HepG2 (cell line): ENCODE measurements at regions not wholly inside any gene's neighbourhood (a gene's known extent, or its start where the extent isn't known, plus 50 kb on each side); places are given as distances from the start of the nearest gene placed in this dataset.

Experiments used
- ATAC-seq: fragments of 200-7000 bp; cut with Tn5 transposase; 3 replicates; pipeline ENCODE4 v1.9.1; 2020; ENCODE audit warnings: mild to moderate bottlenecking, moderate library complexity
- BruUV-seq: library from RNA; stranded (reverse); fragments of 400-500 nt; replicated peaks from 2 replicates; lab custom pipeline; 2021; lab: Mats Ljungman, UMichigan
- CTCF ChIA-PET: fragments of 300-600 bp; formaldehyde crosslinking; extraction: SDS; loops from one replicate; lab custom pipeline; 2021; ENCODE audit warnings: low total read pairs, inconsistent platforms, low intra/inter-chr PET ratio; lab: Yijun Ruan, JAX
- POLR2A ChIA-PET: fragments of 350-600 bp; sonication (Branson Sonifier 250); formaldehyde crosslinking; loops from one replicate; lab custom pipeline; 2020; ENCODE audit warnings: antibody characterized with exemption, inconsistent platforms; lab: Yijun Ruan, JAX
- DNase-seq: peaks from one replicate; pipeline ENCODE4 v3.0.0-alpha.2; 2015; ENCODE audit warnings: low spot score
- FAIRE-seq: peaks from 3 replicates; lab custom pipeline; 2011; peaks lifted over from hg19 to GRCh38; lab: Jason Lieb, UNC
- H2AFZ ChIP-seq: one replicate; pipeline ENCODE4 v1.6.1; 2011; ENCODE audit warnings: low read length, inconsistent platforms
- H3K27ac ChIP-seq: fragments of 300-600 bp; 3 replicates; pipeline ENCODE4 v1.8.0; 2011; ENCODE audit warnings: mixed run types, mild to moderate bottlenecking, mixed read lengths, low read length, inconsistent platforms; ENCODE audit not compliant: insufficient read depth; ENCODE audit errors: extremely low read length
- H3K27me3 ChIP-seq, 2 experiments: fragments of 200-600 bp in 1 of 2; 2 replicates in 1 of 2; 3 replicates in 1 of 2; pipeline versions ENCODE4 v1.6.0 to v1.8.0; 2011; ENCODE audit warnings: low read length in 2 of 2, mild to moderate bottlenecking in 2 of 2, moderate library complexity in 2 of 2, inconsistent platforms in 1 of 2; ENCODE audit not compliant: insufficient read depth in 2 of 2, control insufficient read depth in 1 of 2
- H3K36me3 ChIP-seq, 2 experiments: fragments of 200-600 bp in 1 of 2; replicated peaks in 1 of 2; 2 replicates in 1 of 2; 3 replicates in 1 of 2; pipeline versions ENCODE4 v1.5.1 to v1.8.0; 2011; ENCODE audit warnings: low read length in 2 of 2, inconsistent platforms in 1 of 2; ENCODE audit not compliant: insufficient read depth in 2 of 2, control insufficient read depth in 1 of 2
- H3K4me1 ChIP-seq: 2 replicates; pipeline ENCODE4 v1.5.1; 2012; ENCODE audit warnings: low read length, inconsistent platforms; ENCODE audit not compliant: insufficient read depth
- H3K4me2 ChIP-seq: 2 replicates; pipeline ENCODE4 v1.6.0; 2011; ENCODE audit warnings: low read depth, low read length, inconsistent platforms
- H3K4me3 ChIP-seq, 3 experiments: fragments of 200-600 bp in 1 of 3; sonication (generic), shearing (Covaris generic) in 1 of 3; replicated peaks in 1 of 3; 2 replicates each; pipeline ENCODE4 v1.5.1; 2011 to 2016; ENCODE audit warnings: low read length in 3 of 3, inconsistent platforms in 2 of 3, low read depth in 2 of 3, mild to moderate bottlenecking in 2 of 3, control low read depth in 1 of 3, mixed read lengths in 1 of 3; ENCODE audit not compliant: insufficient read depth in 1 of 3
- H3K79me2 ChIP-seq: one replicate; pipeline ENCODE4 v1.6.1; 2011; ENCODE audit warnings: low read length, inconsistent platforms; ENCODE audit not compliant: insufficient read depth
- H3K9ac ChIP-seq: 2 replicates; pipeline ENCODE4 v1.6.0; 2011; ENCODE audit warnings: mild to moderate bottlenecking, low read depth, low read length, inconsistent platforms; ENCODE audit not compliant: insufficient read depth
- H3K9me3 ChIP-seq: 2 replicates; pipeline ENCODE4 v1.5.1; 2012; ENCODE audit warnings: mild to moderate bottlenecking, low read length
- H4K20me1 ChIP-seq: 2 replicates; pipeline ENCODE4 v1.6.0; 2011; ENCODE audit warnings: inconsistent platforms, mild to moderate bottlenecking, low read length, moderate library complexity; ENCODE audit not compliant: insufficient read depth
- AHDC1 ChIP-seq: sonication (generic); formaldehyde crosslinking; IDR thresholded peaks from 2 replicates; pipeline ENCODE4 v1.5.1; 2020; ENCODE audit warnings: mild to moderate bottlenecking, missing genetic modification reagents, borderline replicate concordance
- DR1 ChIP-seq: sonication (generic); formaldehyde crosslinking; IDR thresholded peaks from 2 replicates; pipeline ENCODE4 v1.8.0; 2021; ENCODE audit warnings: mild to moderate bottlenecking, missing genetic modification reagents, inconsistent platforms
- FOXO1 ChIP-seq: sonication (generic); formaldehyde crosslinking; IDR thresholded peaks from 2 replicates; pipeline ENCODE4 v1.4.0; 2020; ENCODE audit warnings: missing genetic modification reagents
- HNRNPH1 ChIP-seq: fragments of 200-400 bp; formaldehyde crosslinking; optimal IDR thresholded peaks from 2 replicates; pipeline ENCODE3; 2017; ENCODE audit warnings: mild to moderate bottlenecking, low read depth, low read length
- HNRNPUL1 ChIP-seq: fragments of 200-400 bp; formaldehyde crosslinking; IDR thresholded peaks from 2 replicates; pipeline ENCODE4 v1.6.1; 2017; ENCODE audit warnings: low read depth, mild to moderate bottlenecking, low read length, moderate library complexity
- MAF1 ChIP-seq: sonication (generic); formaldehyde crosslinking; IDR thresholded peaks from 2 replicates; pipeline ENCODE4 v1.5.0; 2020; ENCODE audit warnings: missing genetic modification reagents, borderline replicate concordance
- MIER3 ChIP-seq: IDR thresholded peaks from 2 replicates; pipeline ENCODE4 v1.6.1; 2016; ENCODE audit warnings: missing compliant biosample characterization, borderline replicate concordance
- RCOR2 ChIP-seq: IDR thresholded peaks from 2 replicates; pipeline ENCODE4 v1.6.1; 2016; ENCODE audit warnings: missing biosample characterization, missing genetic modification reagents
- SPEN ChIP-seq: sonication (generic); formaldehyde crosslinking; IDR thresholded peaks from 2 replicates; pipeline ENCODE4 v1.5.1; 2020; ENCODE audit warnings: low read depth, mild to moderate bottlenecking, missing genetic modification reagents
- TOE1 ChIP-seq: sonication (generic); formaldehyde crosslinking; IDR thresholded peaks from 2 replicates; pipeline ENCODE4 v1.4.0; 2020; ENCODE audit warnings: mild to moderate bottlenecking, missing genetic modification reagents
- XRCC5 ChIP-seq: fragments of 200-400 bp; formaldehyde crosslinking; optimal IDR thresholded peaks from 2 replicates; pipeline ENCODE3; 2017; ENCODE audit warnings: mild to moderate bottlenecking, low read length
- ZBTB43 ChIP-seq: sonication (generic); formaldehyde crosslinking; conservative IDR thresholded peaks from 2 replicates; pipeline ENCODE4 v1.4.0; 2020; ENCODE audit warnings: missing genetic modification reagents
- ZFP62 ChIP-seq: sonication (generic); formaldehyde crosslinking; IDR thresholded peaks from 2 replicates; pipeline ENCODE4 v1.4.0; 2020; ENCODE audit warnings: missing genetic modification reagents
- ZNF121 ChIP-seq: sonication (generic); formaldehyde crosslinking; IDR thresholded peaks from 2 replicates; pipeline ENCODE4 v1.5.0; 2020; ENCODE audit warnings: mild to moderate bottlenecking, missing genetic modification reagents
- ZNF3 ChIP-seq: IDR thresholded peaks from 2 replicates; pipeline ENCODE4 v1.7.0; 2017; ENCODE audit warnings: inconsistent platforms
- ZNF382 ChIP-seq: sonication (generic); formaldehyde crosslinking; IDR thresholded peaks from 2 replicates; pipeline ENCODE4 v1.5.0; 2020; ENCODE audit warnings: missing genetic modification reagents, mild to moderate bottlenecking, borderline replicate concordance
- ZNF543 ChIP-seq: sonication (generic); formaldehyde crosslinking; IDR thresholded peaks from 2 replicates; pipeline ENCODE4 v1.4.0; 2020; ENCODE audit warnings: mild to moderate bottlenecking, missing genetic modification reagents
- WGBS: methylation state at CpG from one replicate; pipeline ENCODE4 v1.1.6; 2017; ENCODE audit warnings: low lambda C conversion rate; 5-methylcytosine and 5-hydroxymethylcytosine counted together
- in situ Hi-C: cut with HindIII; loops from 2 replicates; pipeline ENCODE4 v1.10.0; 2017; ENCODE audit warnings: low pct_unique_long_range_greater_than_20kb; ENCODE audit not compliant: extremely low pct_ligation_motif_present
- intact Hi-C: fragments of 100-400 bp; cut with micrococcal nuclease; formaldehyde crosslinking; loops from one replicate; pipeline ENCODE4 v1.10.0; 2022; ENCODE audit not compliant: unreplicated experiment
- TF ChIP-seq, protein P1 (sequence below): sonication (generic); formaldehyde crosslinking; IDR thresholded peaks from 2 replicates; pipeline ENCODE4 v1.4.0; 2020; ENCODE audit warnings: missing genetic modification reagents
- TF ChIP-seq, protein P2 (sequence below): sonication (generic); formaldehyde crosslinking; IDR thresholded peaks from 2 replicates; pipeline ENCODE4 v1.8.1; 2023; ENCODE audit warnings: missing genetic modification reagents, mild to moderate bottlenecking, borderline replicate concordance

GRCh38 chr12:114974333-114974732, 290.4 kb upstream of the TBX3 start (continued):
- TF ChIP-seq, protein P1, sequence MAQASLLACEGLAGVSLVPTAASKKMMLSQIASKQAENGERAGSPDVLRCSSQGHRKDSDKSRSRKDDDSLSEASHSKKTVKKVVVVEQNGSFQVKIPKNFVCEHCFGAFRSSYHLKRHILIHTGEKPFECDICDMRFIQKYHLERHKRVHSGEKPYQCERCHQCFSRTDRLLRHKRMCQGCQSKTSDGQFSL = no peak
- no peak for TF ChIP-seq ZBTB43 (CRISPR knock-in tag)

GRCh38 chr12:114968727-114969126, 284.8 kb upstream of the TBX3 start:
- BruUV-seq = no TSS peak
- CTCF ChIA-PET = no interaction called here
- Histone ChIP-seq H3K4me1 (no peaks in the 10 kb centered on the region), H3K27ac (no peak overlapping the region), H3K4me3 (no peak overlapping the region), H4K20me1 (no peaks in the 10 kb centered on the region), H3K9ac (no peak overlapping the region), H3K9me3 (no peaks in the 10 kb centered on the region), H3K27me3 (0 out of 5 replicates have a peak, but pooled peaks cover 0 to 3% of the 10 kb centered on the region in 2 experiments), H2AFZ (no peak overlapping the region), H3K36me3 (no peaks in the 10 kb centered on the region), H3K79me2 (no peaks in the 10 kb centered on the region), H3K4me2 (no peak overlapping the region)
- FAIRE-seq = no peak
- no peak for DNase-seq
- 41% methylated on average over 4 of the region's 4 CpGs for WGBS
- in situ Hi-C loops (no loop called here), intact Hi-C loops (no loop called here)
- POLR2A ChIA-PET = no interaction called here
- no peak for ATAC-seq
- TF ChIP-seq RCOR2 (CRISPR knock-in tag) (no peak), ZNF3 (no peak), MIER3 (CRISPR knock-in tag) (no peak), TOE1 (CRISPR knock-in tag) (no peak), DR1 (CRISPR knock-in tag) (no peak), FOXO1 (CRISPR knock-in tag) (no peak), ZNF121 (no peak), MAF1 (CRISPR knock-in tag) (no peak), SPEN (CRISPR knock-in tag) (no peak), ZFP62 (no peak), ZNF382 (CRISPR knock-in tag) (no peak), XRCC5 (no peak), ZNF543 (CRISPR knock-in tag) (no peak), HNRNPUL1 (no peak), AHDC1 (CRISPR knock-in tag) (no peak), HNRNPH1 (no peak)
- TF ChIP-seq, protein P2, sequence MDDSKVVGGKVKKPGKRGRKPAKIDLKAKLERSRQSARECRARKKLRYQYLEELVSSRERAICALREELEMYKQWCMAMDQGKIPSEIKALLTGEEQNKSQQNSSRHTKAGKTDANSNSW (CRISPR knock-in tag) = no peak
